WTC11 (cell line): ENCODE measurements at regions not wholly inside any gene's neighbourhood (a gene's known extent, or its start where the extent isn't known, plus 50 kb on each side); places are given as distances from the start of the nearest gene placed in this dataset.
A peak's percentile ranks its signal among the peaks of the same experiment; 100 is the strongest.

Experiments
- ATAC-seq: fragments of 200-7000 bp; cut with Tn5 transposase; 2 replicates; pipeline ENCODE4 v1.10.0; 2021; ENCODE audit warnings: mild to moderate bottlenecking, moderate library complexity
- CTCF ChIA-PET: fragments of 300-600 bp; sonication (Branson Sonifier 250); formaldehyde crosslinking; loops from one replicate; lab custom pipeline; 2021; ENCODE audit warnings: antibody characterized with exemption; lab: Charles Lee
- POLR2A ChIA-PET: fragments of 350-600 bp; sonication (Branson Sonifier 250); formaldehyde crosslinking; loops from one replicate; lab custom pipeline; 2021; ENCODE audit warnings: antibody characterized with exemption; lab: Charles Lee
- DNase-seq: peaks from one replicate; pipeline ENCODE4 v3.0.0; 2021; ENCODE audit warnings: low spot score
- H3K27ac Mint-ChIP-seq: 2 replicates; pipeline ENCODE4 v1.8.0; 2021; ENCODE audit warnings: mixed read lengths
- H3K27me3 Mint-ChIP-seq: 2 replicates; pipeline ENCODE4 v1.8.0; 2021; ENCODE audit warnings: low read depth, mild to moderate bottlenecking, moderate library complexity, mixed read lengths
- H3K36me3 Mint-ChIP-seq: 2 replicates; pipeline ENCODE4 v1.8.0; 2021; ENCODE audit warnings: mixed read lengths
- H3K4me1 Mint-ChIP-seq: 2 replicates; pipeline ENCODE4 v1.8.0; 2022; ENCODE audit warnings: mixed read lengths
- H3K4me3 Mint-ChIP-seq: 2 replicates; pipeline ENCODE4 v1.8.0; 2021; ENCODE audit warnings: mild to moderate bottlenecking, moderate library complexity, mixed read lengths
- H3K9me3 Mint-ChIP-seq: 2 replicates; pipeline ENCODE4 v1.8.0; 2021; ENCODE audit warnings: mixed read lengths
- CBFB ChIP-seq: sonication (generic); formaldehyde crosslinking; IDR thresholded peaks from 2 replicates; pipeline ENCODE4 v1.8.1; 2022; ENCODE audit warnings: mild to moderate bottlenecking, low read depth, missing genetic modification reagents
- CREB1 ChIP-seq: sonication (generic); formaldehyde crosslinking; IDR thresholded peaks from 2 replicates; pipeline ENCODE4 v1.8.0; 2023; ENCODE audit warnings: mild to moderate bottlenecking, missing genetic modification reagents
- ELF4 ChIP-seq: sonication (generic); formaldehyde crosslinking; IDR thresholded peaks from 2 replicates; pipeline ENCODE4 v1.8.1; 2022; ENCODE audit warnings: low read depth, mild to moderate bottlenecking, moderate library complexity, missing genetic modification reagents
- ETV6 ChIP-seq: sonication (generic); formaldehyde crosslinking; IDR thresholded peaks from 2 replicates; pipeline ENCODE4 v1.8.1; 2022; ENCODE audit warnings: mild to moderate bottlenecking, missing genetic modification reagents
- FOXP1 ChIP-seq: sonication (generic); formaldehyde crosslinking; IDR thresholded peaks from 2 replicates; pipeline ENCODE4 v1.8.0; 2022; ENCODE audit warnings: missing genetic modification reagents, mild to moderate bottlenecking, moderate library complexity, borderline replicate concordance
- IRF1 ChIP-seq: sonication (generic); formaldehyde crosslinking; IDR thresholded peaks from 2 replicates; pipeline ENCODE4 v1.8.0; 2023; ENCODE audit warnings: missing genetic modification reagents
- MYBL2 ChIP-seq: sonication (generic); formaldehyde crosslinking; IDR thresholded peaks from 2 replicates; pipeline ENCODE4 v1.8.1; 2023; ENCODE audit warnings: mild to moderate bottlenecking, moderate library complexity, missing genetic modification reagents
- NFE2L1 ChIP-seq: sonication (generic); formaldehyde crosslinking; IDR thresholded peaks from 2 replicates; pipeline ENCODE4 v1.8.1; 2023; ENCODE audit warnings: missing genetic modification reagents
- NFYB ChIP-seq: sonication (generic); formaldehyde crosslinking; conservative IDR thresholded peaks from 2 replicates; pipeline ENCODE4 v1.8.0; 2022; ENCODE audit warnings: low read depth, missing genetic modification reagents
- NR2C2 ChIP-seq: sonication (generic); formaldehyde crosslinking; IDR thresholded peaks from 2 replicates; pipeline ENCODE4 v1.8.0; 2022; ENCODE audit warnings: mild to moderate bottlenecking, missing genetic modification reagents
- RELA ChIP-seq: sonication (generic); formaldehyde crosslinking; IDR thresholded peaks from 2 replicates; pipeline ENCODE4 v1.8.1; 2022; ENCODE audit warnings: missing genetic modification reagents, mild to moderate bottlenecking, borderline replicate concordance
- RORB ChIP-seq: fragments of 250-450 bp; sonication (Bioruptor Pico); IDR thresholded peaks from 2 replicates; pipeline ENCODE4 v1.9.0; 2021; ENCODE audit warnings: mild to moderate bottlenecking
- SOX15 ChIP-seq: fragments of 250-450 bp; sonication (Bioruptor Pico); IDR thresholded peaks from 2 replicates; pipeline ENCODE4 v1.9.0; 2021; ENCODE audit warnings: mild to moderate bottlenecking
- TEAD1 ChIP-seq: sonication (generic); formaldehyde crosslinking; IDR thresholded peaks from 2 replicates; pipeline ENCODE4 v1.8.0; 2022; ENCODE audit warnings: mild to moderate bottlenecking, missing genetic modification reagents
- TEAD4 ChIP-seq: sonication (generic); formaldehyde crosslinking; IDR thresholded peaks from 2 replicates; pipeline ENCODE4 v1.8.0; 2022; ENCODE audit warnings: mild to moderate bottlenecking, missing genetic modification reagents
- ZBTB21 ChIP-seq: sonication (generic); formaldehyde crosslinking; IDR thresholded peaks from 2 replicates; pipeline ENCODE4 v1.8.1; 2023; ENCODE audit warnings: mild to moderate bottlenecking, missing genetic modification reagents, borderline replicate concordance
- ZNF219 ChIP-seq: sonication (generic); formaldehyde crosslinking; IDR thresholded peaks from 2 replicates; pipeline ENCODE4 v1.8.0; 2023; ENCODE audit warnings: missing genetic modification reagents, mild to moderate bottlenecking, borderline replicate concordance
- ZNF232 ChIP-seq: sonication (generic); formaldehyde crosslinking; IDR thresholded peaks from 2 replicates; pipeline ENCODE4 v1.8.0; 2022; ENCODE audit warnings: mild to moderate bottlenecking, missing genetic modification reagents
- ZNF263 ChIP-seq: sonication (generic); formaldehyde crosslinking; IDR thresholded peaks from 2 replicates; pipeline ENCODE4 v1.8.1; 2022; ENCODE audit warnings: low read depth, mild to moderate bottlenecking, moderate library complexity, missing genetic modification reagents
- ZNF423 ChIP-seq: fragments of 250-450 bp; sonication (Bioruptor Pico); IDR thresholded peaks from 2 replicates; pipeline ENCODE4 v2.1.2; 2022; ENCODE audit warnings: mild to moderate bottlenecking, moderate library complexity
- ZNF425 ChIP-seq: fragments of 250-450 bp; sonication (Bioruptor Pico); conservative IDR thresholded peaks from 2 replicates; pipeline ENCODE4 v1.9.0; 2021; ENCODE audit warnings: mild to moderate bottlenecking
- TF ChIP-seq, protein P1 (sequence below): fragments of 250-450 bp; sonication (Bioruptor Pico); IDR thresholded peaks from 2 replicates; pipeline ENCODE4 v1.9.0; 2021; ENCODE audit warnings: mild to moderate bottlenecking
- TF ChIP-seq, protein P2 (sequence below): sonication (generic); formaldehyde crosslinking; IDR thresholded peaks from 2 replicates; pipeline ENCODE4 v1.8.1; 2023; ENCODE audit warnings: mild to moderate bottlenecking, missing genetic modification reagents
- TF ChIP-seq, protein P3 (sequence below): sonication (generic); formaldehyde crosslinking; IDR thresholded peaks from 2 replicates; pipeline ENCODE4 v1.8.1; 2023; ENCODE audit warnings: mild to moderate bottlenecking, missing genetic modification reagents

GRCh38 chr5:56358046-56358445, 124.9 kb upstream of the ANKRD55 start (continued):
- TF ChIP-seq IRF1 (CRISPR knock-in tag) = no peak
- TF ChIP-seq ZNF219 = no peak

DNA sequence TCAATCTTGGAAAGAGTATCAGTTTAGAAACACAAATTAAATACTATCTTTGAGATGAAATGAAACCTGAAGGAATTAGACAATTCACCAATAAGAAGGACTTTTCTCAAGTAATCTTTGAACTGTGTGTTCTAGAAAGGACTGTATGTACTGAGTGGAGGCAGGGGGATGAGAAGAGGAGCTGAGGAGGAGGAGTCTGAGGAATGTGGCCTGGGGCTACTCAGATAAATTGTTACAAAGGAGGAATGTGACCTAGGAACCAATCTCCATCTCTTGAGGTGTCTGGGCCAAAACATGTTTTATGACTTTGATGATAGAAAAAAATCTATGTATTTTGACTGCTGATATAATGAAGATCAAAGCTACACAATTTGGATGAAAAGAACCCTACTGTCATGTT, 124.3 kb upstream of the ANKRD55 start:
- TF ChIP-seq ZNF425 = no peak
- TF ChIP-seq NFE2L1 (CRISPR knock-in tag) = no peak
- no peak for TF ChIP-seq NR2C2 (CRISPR knock-in tag)
- no peak for TF ChIP-seq ZBTB21 (CRISPR knock-in tag)
- TF ChIP-seq ELF4 (CRISPR knock-in tag) = no peak
- no peak for TF ChIP-seq RELA
- no peaks in the 10 kb centered on the region for H3K36me3 Mint-ChIP-seq
- ATAC-seq = peak; percentile 71
- peaks cover 23% of the 10 kb centered on the region for H3K4me1 Mint-ChIP-seq
- CTCF ChIA-PET = no interaction called here
- no peak for DNase-seq
- no peaks in the 10 kb centered on the region; the same call in 1 of the 2 replicates for H3K27me3 Mint-ChIP-seq
- no peak overlapping the region for H3K4me3 Mint-ChIP-seq
- POLR2A ChIA-PET = interaction anchor here (0.7 kb wide), 1 partner anchor 794 kb away, joined by 3 read pairs; no protein-coding TSS in a partner anchor
- no peaks in the 10 kb centered on the region for H3K9me3 Mint-ChIP-seq
- no peak overlapping the region for H3K27ac Mint-ChIP-seq

DNA sequence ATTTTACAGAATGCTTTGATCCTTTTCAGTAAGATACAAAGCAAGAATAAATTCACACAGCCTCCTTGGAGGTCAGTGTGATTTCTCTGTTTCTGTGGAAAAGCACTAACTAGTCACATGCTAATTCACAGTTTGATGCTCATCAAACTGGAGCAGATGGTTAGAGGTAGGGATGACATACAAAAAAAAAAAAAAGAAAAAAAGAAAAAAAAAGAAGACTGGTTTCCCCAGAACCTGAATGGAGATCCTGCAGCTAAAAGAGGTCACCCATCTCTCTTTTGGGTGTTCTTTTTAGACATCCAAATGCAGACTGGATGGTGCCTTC, 123.7 kb upstream of the ANKRD55 start:
- H3K36me3 Mint-ChIP-seq = no peaks in the 10 kb centered on the region

DNA sequence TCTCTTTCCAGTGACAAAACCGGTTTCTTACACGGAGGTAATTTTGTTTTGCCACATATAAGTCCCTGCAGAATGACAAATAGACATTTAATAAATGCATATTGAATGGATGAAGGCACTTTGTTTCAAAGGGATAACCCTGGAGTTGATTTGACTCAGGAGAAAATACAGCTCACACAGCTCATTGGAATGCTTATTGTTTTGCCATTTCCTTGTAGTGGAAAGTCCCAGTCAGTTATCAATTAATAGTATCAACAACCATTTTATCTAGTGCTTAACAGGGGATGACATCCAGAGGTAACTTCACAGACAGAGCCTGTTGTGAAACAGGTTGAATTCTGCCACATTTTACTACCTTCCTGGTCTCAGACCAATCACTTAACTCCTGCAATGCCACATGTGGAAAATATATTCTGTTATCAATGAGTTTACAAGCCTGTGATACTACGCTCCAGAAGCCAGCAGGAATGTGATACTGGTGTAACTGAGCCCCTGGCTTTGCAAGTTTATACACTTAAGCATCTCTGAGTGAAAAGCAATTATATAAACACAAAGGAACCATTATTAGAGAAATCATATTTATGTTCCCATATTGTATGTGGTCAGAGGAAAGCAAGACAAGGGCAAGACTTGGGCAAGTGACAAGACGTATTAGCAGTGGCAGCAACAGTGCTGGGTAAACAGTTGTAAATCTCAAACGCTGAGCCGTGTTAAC, 123.1 kb upstream of the ANKRD55 start:
- H3K27me3 Mint-ChIP-seq = no peaks in the 10 kb centered on the region; the same call in 1 of the 2 replicates
- no peaks in the 10 kb centered on the region for H3K9me3 Mint-ChIP-seq
- no peaks in the 10 kb centered on the region for H3K36me3 Mint-ChIP-seq
- H3K4me3 Mint-ChIP-seq = no peak overlapping the region
- ChIA-PET CTCF (no interaction called here), POLR2A (no interaction called here)
- no peak for DNase-seq
- ATAC-seq = no peak
- H3K4me1 Mint-ChIP-seq = peaks cover 23% of the 10 kb centered on the region
- H3K27ac Mint-ChIP-seq = no peak overlapping the region
- no peak for TF ChIP-seq ETV6
- TF ChIP-seq FOXP1 (CRISPR knock-in tag) = no peak
- TF ChIP-seq, protein P1, sequence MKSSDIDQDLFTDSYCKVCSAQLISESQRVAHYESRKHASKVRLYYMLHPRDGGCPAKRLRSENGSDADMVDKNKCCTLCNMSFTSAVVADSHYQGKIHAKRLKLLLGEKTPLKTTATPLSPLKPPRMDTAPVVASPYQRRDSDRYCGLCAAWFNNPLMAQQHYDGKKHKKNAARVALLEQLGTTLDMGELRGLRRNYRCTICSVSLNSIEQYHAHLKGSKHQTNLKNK (CRISPR knock-in tag) = no peak
- TF ChIP-seq TEAD4 (CRISPR knock-in tag) = no peak
- no peak for TF ChIP-seq ZNF232
- no peak for TF ChIP-seq MYBL2 (CRISPR knock-in tag)
- TF ChIP-seq, protein P2, sequence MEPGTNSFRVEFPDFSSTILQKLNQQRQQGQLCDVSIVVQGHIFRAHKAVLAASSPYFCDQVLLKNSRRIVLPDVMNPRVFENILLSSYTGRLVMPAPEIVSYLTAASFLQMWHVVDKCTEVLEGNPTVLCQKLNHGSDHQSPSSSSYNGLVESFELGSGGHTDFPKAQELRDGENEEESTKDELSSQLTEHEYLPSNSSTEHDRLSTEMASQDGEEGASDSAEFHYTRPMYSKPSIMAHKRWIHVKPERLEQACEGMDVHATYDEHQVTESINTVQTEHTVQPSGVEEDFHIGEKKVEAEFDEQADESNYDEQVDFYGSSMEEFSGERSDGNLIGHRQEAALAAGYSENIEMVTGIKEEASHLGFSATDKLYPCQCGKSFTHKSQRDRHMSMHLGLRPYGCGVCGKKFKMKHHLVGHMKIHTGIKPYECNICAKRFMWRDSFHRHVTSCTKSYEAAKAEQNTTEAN (CRISPR knock-in tag) = no peak
- TF ChIP-seq CBFB = no peak
- TF ChIP-seq ZNF263 (CRISPR knock-in tag) = no peak
- no peak for TF ChIP-seq SOX15 (CRISPR knock-in tag)
- no peak for TF ChIP-seq ZNF423 (CRISPR knock-in tag)
- no peak for TF ChIP-seq CREB1 (CRISPR knock-in tag)
- TF ChIP-seq, protein P3, sequence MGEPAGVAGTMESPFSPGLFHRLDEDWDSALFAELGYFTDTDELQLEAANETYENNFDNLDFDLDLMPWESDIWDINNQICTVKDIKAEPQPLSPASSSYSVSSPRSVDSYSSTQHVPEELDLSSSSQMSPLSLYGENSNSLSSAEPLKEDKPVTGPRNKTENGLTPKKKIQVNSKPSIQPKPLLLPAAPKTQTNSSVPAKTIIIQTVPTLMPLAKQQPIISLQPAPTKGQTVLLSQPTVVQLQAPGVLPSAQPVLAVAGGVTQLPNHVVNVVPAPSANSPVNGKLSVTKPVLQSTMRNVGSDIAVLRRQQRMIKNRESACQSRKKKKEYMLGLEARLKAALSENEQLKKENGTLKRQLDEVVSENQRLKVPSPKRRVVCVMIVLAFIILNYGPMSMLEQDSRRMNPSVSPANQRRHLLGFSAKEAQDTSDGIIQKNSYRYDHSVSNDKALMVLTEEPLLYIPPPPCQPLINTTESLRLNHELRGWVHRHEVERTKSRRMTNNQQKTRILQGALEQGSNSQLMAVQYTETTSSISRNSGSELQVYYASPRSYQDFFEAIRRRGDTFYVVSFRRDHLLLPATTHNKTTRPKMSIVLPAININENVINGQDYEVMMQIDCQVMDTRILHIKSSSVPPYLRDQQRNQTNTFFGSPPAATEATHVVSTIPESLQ (CRISPR knock-in tag) = no peak

More for the DNA sequence above, 123.7 kb upstream of the ANKRD55 start:
- no peak overlapping the region for H3K27ac Mint-ChIP-seq
- H3K27me3 Mint-ChIP-seq = no peaks in the 10 kb centered on the region; the same call in 1 of the 2 replicates
- no peak for TF ChIP-seq RORB
- no peak for TF ChIP-seq NFYB (CRISPR knock-in tag)
- no peak for TF ChIP-seq TEAD1 (CRISPR knock-in tag)
- ATAC-seq (no peak), DNase-seq (no peak)
- peaks cover 23% of the 10 kb centered on the region for H3K4me1 Mint-ChIP-seq
- ChIA-PET POLR2A (interaction anchor here (0.7 kb wide), 1 partner anchor 795 kb away, joined by 3 read pairs; no protein-coding TSS in a partner anchor), CTCF (no interaction called here)
- H3K9me3 Mint-ChIP-seq = no peaks in the 10 kb centered on the region
- no peak overlapping the region for H3K4me3 Mint-ChIP-seq
